ENCODE measurements at regions not wholly inside any gene's neighbourhood (a gene's known extent, or its start where the extent isn't known, plus 50 kb on each side); places are given as distances from the start of the nearest gene placed in this dataset.
"Not testable (repeated sequence)": the region's sequence is repeated elsewhere in the genome, so short reads cannot be mapped to it uniquely, and the experiment has no call there.

GRCh38 chr5:54884195-54884536, 101.2 kb downstream of the ESM1 start:
- peak in 1 of 3 donors; percentile 30 for DNase-seq

- DNase-seq: peak; percentile 80 to 92 (median 87)
Measured at GRCh38 chr5:54883374-54884194, 101.8 kb downstream of the ESM1 start.

GRCh38 chr5:54882841-54883240, 102.6 kb downstream of the ESM1 start:
- DNase-seq: peak in 1 of 3 donors; percentile 16

GRCh38 chr5:54882101-54882500, 103.3 kb downstream of the ESM1 start:
- no peak for DNase-seq

- DNase-seq: no peak
Measured at GRCh38 chr5:54881286-54882005, 103.9 kb downstream of the ESM1 start.

- no peak for DNase-seq
Measured at GRCh38 chr5:54876976-54877375, 108.4 kb downstream of the ESM1 start.

- DNase-seq: no peak
Measured at GRCh38 chr5:54876556-54876955, 108.8 kb downstream of the ESM1 start.

- no peak for DNase-seq
Measured at GRCh38 chr5:54874337-54875021, 110.9 kb downstream of the ESM1 start.

- DNase-seq: no peak
Measured at GRCh38 chr5:54873691-54874090, 111.7 kb downstream of the ESM1 start.

GRCh38 chr5:54872810-54873209, 112.6 kb downstream of the ESM1 start:
- no peak for DNase-seq

GRCh38 chr5:54870271-54870670, 115.1 kb downstream of the ESM1 start:
- no peak for DNase-seq

GRCh38 chr5:54869691-54870090, 115.7 kb downstream of the ESM1 start:
- peak in 1 of 3 donors; percentile 32 for DNase-seq

- no peak for DNase-seq
Measured at GRCh38 chr5:54868511-54869483, 116.6 kb downstream of the ESM1 start.

GRCh38 chr5:54867310-54867944, 118.0 kb downstream of the ESM1 start:
- DNase-seq: peak; percentile 65 to 83 (median 74)

GRCh38 chr5:54864911-54865515, 120.4 kb downstream of the ESM1 start:
- not testable (repeated sequence) for DNase-seq

GRCh38 chr5:54862036-54862435, 123.4 kb downstream of the ESM1 start:
- DNase-seq: no peak

- DNase-seq: no peak
Measured at GRCh38 chr5:54861212-54861894, 124.0 kb downstream of the ESM1 start.

- no peak for DNase-seq
Measured at GRCh38 chr5:54860321-54860720, 125.1 kb downstream of the ESM1 start.

- no peak for DNase-seq
Measured at GRCh38 chr5:54859316-54859715, 126.1 kb downstream of the ESM1 start.
